WTC11 (cell line): ENCODE measurements at regions not wholly inside any gene's neighbourhood (a gene's known extent, or its start where the extent isn't known, plus 50 kb on each side); places are given as distances from the start of the nearest gene placed in this dataset.

Experiments
- ATAC-seq: fragments of 200-7000 bp; cut with Tn5 transposase; 2 replicates; pipeline ENCODE4 v1.10.0; 2021; ENCODE audit warnings: mild to moderate bottlenecking, moderate library complexity
- CTCF ChIA-PET: fragments of 300-600 bp; sonication (Branson Sonifier 250); formaldehyde crosslinking; loops from one replicate; lab custom pipeline; 2021; ENCODE audit warnings: antibody characterized with exemption; lab: Charles Lee
- POLR2A ChIA-PET: fragments of 350-600 bp; sonication (Branson Sonifier 250); formaldehyde crosslinking; loops from one replicate; lab custom pipeline; 2021; ENCODE audit warnings: antibody characterized with exemption; lab: Charles Lee
- DNase-seq: peaks from one replicate; pipeline ENCODE4 v3.0.0; 2021; ENCODE audit warnings: low spot score
- H3K27ac Mint-ChIP-seq: 2 replicates; pipeline ENCODE4 v1.8.0; 2021; ENCODE audit warnings: mixed read lengths
- H3K27me3 Mint-ChIP-seq: 2 replicates; pipeline ENCODE4 v1.8.0; 2021; ENCODE audit warnings: low read depth, mild to moderate bottlenecking, moderate library complexity, mixed read lengths
- H3K36me3 Mint-ChIP-seq: 2 replicates; pipeline ENCODE4 v1.8.0; 2021; ENCODE audit warnings: mixed read lengths
- H3K4me1 Mint-ChIP-seq: 2 replicates; pipeline ENCODE4 v1.8.0; 2022; ENCODE audit warnings: mixed read lengths
- H3K4me3 Mint-ChIP-seq: 2 replicates; pipeline ENCODE4 v1.8.0; 2021; ENCODE audit warnings: mild to moderate bottlenecking, moderate library complexity, mixed read lengths
- H3K9me3 Mint-ChIP-seq: 2 replicates; pipeline ENCODE4 v1.8.0; 2021; ENCODE audit warnings: mixed read lengths
- AR ChIP-seq: fragments of 250-450 bp; sonication (Bioruptor Pico); IDR thresholded peaks from 2 replicates; pipeline ENCODE4 v1.9.0; 2021; ENCODE audit warnings: mild to moderate bottlenecking
- ARID4B ChIP-seq: sonication (generic); formaldehyde crosslinking; IDR thresholded peaks from 2 replicates; pipeline ENCODE4 v1.8.0; 2023; ENCODE audit warnings: missing genetic modification reagents, mild to moderate bottlenecking, borderline replicate concordance
- CTCF ChIP-seq: fragments of 200-600 bp; IDR thresholded peaks from 2 replicates; pipeline ENCODE4 v1.8.0; 2022; ENCODE audit warnings: antibody characterized with exemption
- EMX1 ChIP-seq: fragments of 250-450 bp; sonication (Bioruptor Pico); IDR thresholded peaks from 2 replicates; pipeline ENCODE4 v1.8.0; 2021; ENCODE audit warnings: mild to moderate bottlenecking
- ERG ChIP-seq: fragments of 250-450 bp; sonication (Bioruptor Pico); IDR thresholded peaks from 2 replicates; pipeline ENCODE4 v1.8.0; 2021; ENCODE audit warnings: mild to moderate bottlenecking
- ESRRA ChIP-seq: sonication (generic); formaldehyde crosslinking; IDR thresholded peaks from 2 replicates; pipeline ENCODE4 v1.8.1; 2022; ENCODE audit warnings: mild to moderate bottlenecking, missing genetic modification reagents, borderline replicate concordance
- FOXJ3 ChIP-seq: sonication (generic); formaldehyde crosslinking; IDR thresholded peaks from 2 replicates; pipeline ENCODE4 v1.9.0; 2021; ENCODE audit warnings: missing genetic modification reagents, mild to moderate bottlenecking, borderline replicate concordance
- GABPB1 ChIP-seq: sonication (generic); formaldehyde crosslinking; IDR thresholded peaks from 2 replicates; pipeline ENCODE4 v1.8.1; 2023; ENCODE audit warnings: mild to moderate bottlenecking, missing genetic modification reagents
- GRHL2 ChIP-seq: fragments of 250-450 bp; sonication (Bioruptor Pico); IDR thresholded peaks from 2 replicates; pipeline ENCODE4 v1.8.0; 2022; ENCODE audit warnings: mild to moderate bottlenecking, moderate library complexity; ENCODE audit not compliant: insufficient replicate concordance, severe bottlenecking
- GTF2I ChIP-seq: fragments of 250-450 bp; sonication (Bioruptor Pico); conservative IDR thresholded peaks from 2 replicates; pipeline ENCODE4 v1.4.0; 2021; ENCODE audit warnings: mild to moderate bottlenecking
- HMGXB4 ChIP-seq: sonication (generic); formaldehyde crosslinking; IDR thresholded peaks from 2 replicates; pipeline ENCODE4 v1.8.1; 2023; ENCODE audit warnings: mild to moderate bottlenecking, moderate library complexity, missing genetic modification reagents
- OVOL2 ChIP-seq: fragments of 250-450 bp; sonication (Bioruptor Pico); IDR thresholded peaks from 2 replicates; pipeline ENCODE4 v1.9.0; 2021; ENCODE audit warnings: mild to moderate bottlenecking, borderline replicate concordance
- TCF7 ChIP-seq: sonication (generic); formaldehyde crosslinking; IDR thresholded peaks from 2 replicates; pipeline ENCODE4 v1.8.0; 2022; ENCODE audit warnings: mild to moderate bottlenecking, low read depth, missing genetic modification reagents, moderate library complexity
- TP53 ChIP-seq: sonication (generic); formaldehyde crosslinking; IDR thresholded peaks from 2 replicates; pipeline ENCODE4 v1.8.1; 2023; ENCODE audit warnings: mild to moderate bottlenecking, missing genetic modification reagents
- USF1 ChIP-seq: sonication (generic); formaldehyde crosslinking; IDR thresholded peaks from 2 replicates; pipeline ENCODE4 v1.8.0; 2022; ENCODE audit warnings: mild to moderate bottlenecking, missing genetic modification reagents
- ZBTB43 ChIP-seq: sonication (generic); formaldehyde crosslinking; IDR thresholded peaks from 2 replicates; pipeline ENCODE4 v1.8.1; 2023; ENCODE audit warnings: mild to moderate bottlenecking, missing genetic modification reagents

GRCh38 chr10:78720091-78720490 lies 348.7 kb upstream of the ZMIZ1 start:
- peaks cover 9% of the 10 kb centered on the region for H3K4me1 Mint-ChIP-seq
- ChIA-PET POLR2A (no interaction called here), CTCF (no interaction called here)
- no peaks in the 10 kb centered on the region for H3K36me3 Mint-ChIP-seq
- no peak overlapping the region for H3K27ac Mint-ChIP-seq
- ATAC-seq (no peak), DNase-seq (no peak)
- H3K27me3 Mint-ChIP-seq, result no peaks in the 10 kb centered on the region; the same call in 1 of the 2 replicates
- H3K9me3 Mint-ChIP-seq, result peaks cover 10% of the 10 kb centered on the region
- TF ChIP-seq GABPB1 (CRISPR knock-in tag), result no peak
- TF ChIP-seq ARID4B, result no peak
- no peak for TF ChIP-seq TP53 (CRISPR knock-in tag)
- TF ChIP-seq OVOL2 (CRISPR knock-in tag), result no peak
- TF ChIP-seq ESRRA (CRISPR knock-in tag), result no peak
- no peak for TF ChIP-seq GRHL2
- TF ChIP-seq HMGXB4 (CRISPR knock-in tag), result no peak
- TF ChIP-seq ERG (CRISPR knock-in tag), result no peak
- no peak for TF ChIP-seq FOXJ3 (CRISPR knock-in tag)
- TF ChIP-seq CTCF, result no peak
- TF ChIP-seq USF1 (CRISPR knock-in tag), result no peak
- TF ChIP-seq AR (CRISPR knock-in tag), result no peak
- no peak for TF ChIP-seq GTF2I
- no peak for TF ChIP-seq ZBTB43 (CRISPR knock-in tag)
- TF ChIP-seq TCF7 (CRISPR knock-in tag), result no peak
- no peak for TF ChIP-seq EMX1 (CRISPR knock-in tag)
- no peak overlapping the region for H3K4me3 Mint-ChIP-seq
